ENCODE measurements at regions not wholly inside any gene's neighbourhood (a gene's known extent, or its start where the extent isn't known, plus 50 kb on each side); places are given as distances from the start of the nearest gene placed in this dataset.
A peak's percentile ranks its signal among the peaks of the same experiment; 100 is the strongest.
"Not testable (repeated sequence)": the region's sequence is repeated elsewhere in the genome, so short reads cannot be mapped to it uniquely, and the experiment has no call there.

DNA sequence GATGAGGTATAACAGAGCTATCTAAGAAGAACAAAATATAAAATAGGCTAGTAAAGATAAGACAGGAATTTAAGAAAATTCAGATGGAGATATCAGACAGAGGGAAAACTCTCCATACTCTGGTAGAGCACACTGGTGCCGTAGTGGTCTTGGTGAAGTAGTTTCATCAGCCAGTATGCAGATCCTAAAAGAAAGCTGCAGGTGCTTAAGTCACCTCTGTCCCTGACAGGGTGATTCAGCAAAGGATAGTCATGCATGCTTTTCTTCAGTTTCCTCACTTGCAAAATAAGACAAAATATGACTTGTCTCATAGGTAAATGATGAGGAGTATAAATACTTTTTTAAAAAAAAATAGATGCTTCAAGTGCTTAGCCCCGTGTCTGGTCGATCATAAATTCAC lies 794.9 kb downstream of the TNS3 start:
- no peak for DNase-seq

DNA sequence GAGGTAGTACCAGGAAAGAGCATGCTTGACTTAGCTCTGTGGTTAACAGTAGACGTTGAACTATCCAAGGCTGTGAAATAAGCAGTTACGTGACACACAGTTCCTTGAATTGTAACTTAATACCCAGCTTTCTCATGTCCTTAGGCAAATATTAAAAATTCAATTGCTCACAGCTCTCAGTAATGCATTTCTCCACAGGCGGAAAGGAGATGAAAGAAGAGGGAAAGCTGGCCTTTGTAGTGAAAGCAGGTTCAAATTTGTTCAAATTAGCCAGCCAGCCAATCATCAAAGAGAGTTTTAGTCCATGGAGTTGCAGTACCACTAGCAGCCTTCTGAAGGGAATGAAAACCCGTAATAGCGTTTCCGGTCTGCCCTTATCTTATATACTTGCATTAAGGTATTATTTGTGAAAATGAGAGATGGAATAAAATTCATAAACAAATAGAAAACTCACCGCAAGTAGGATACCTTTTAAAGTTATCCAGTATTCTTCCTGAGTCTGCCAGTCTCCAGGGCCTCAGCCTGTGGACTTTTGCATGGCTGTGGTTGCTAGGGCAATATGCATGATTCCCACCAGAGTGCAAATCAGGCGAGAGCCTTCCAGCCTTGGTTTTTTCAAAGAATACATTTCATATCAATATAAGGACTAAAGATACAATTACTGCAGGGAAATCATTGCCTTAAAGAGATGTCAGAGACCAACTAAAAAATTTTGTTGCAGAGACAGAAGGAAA lies 795.5 kb downstream of the TNS3 start:
- no peak for DNase-seq

DNA sequence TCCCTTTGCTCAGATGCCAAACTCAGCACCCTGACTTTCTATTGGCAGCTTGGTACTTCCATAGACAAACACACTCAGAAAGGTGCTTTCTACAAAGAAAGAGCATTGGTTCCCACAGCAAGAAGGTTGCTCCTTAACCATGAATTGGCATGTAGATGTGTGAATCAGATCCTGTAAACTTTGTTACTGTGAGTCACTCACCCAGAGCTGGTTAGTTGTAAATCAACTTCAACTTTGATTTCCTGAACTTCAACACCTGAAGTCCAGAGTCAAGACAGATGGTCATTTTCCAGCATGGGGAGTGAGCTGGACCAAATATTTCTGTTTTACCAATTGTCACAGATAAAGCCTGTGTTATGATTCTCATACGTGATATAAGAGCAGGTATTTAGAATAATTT lies 797.2 kb downstream of the TNS3 start:
- DNase-seq: no peak

DNA sequence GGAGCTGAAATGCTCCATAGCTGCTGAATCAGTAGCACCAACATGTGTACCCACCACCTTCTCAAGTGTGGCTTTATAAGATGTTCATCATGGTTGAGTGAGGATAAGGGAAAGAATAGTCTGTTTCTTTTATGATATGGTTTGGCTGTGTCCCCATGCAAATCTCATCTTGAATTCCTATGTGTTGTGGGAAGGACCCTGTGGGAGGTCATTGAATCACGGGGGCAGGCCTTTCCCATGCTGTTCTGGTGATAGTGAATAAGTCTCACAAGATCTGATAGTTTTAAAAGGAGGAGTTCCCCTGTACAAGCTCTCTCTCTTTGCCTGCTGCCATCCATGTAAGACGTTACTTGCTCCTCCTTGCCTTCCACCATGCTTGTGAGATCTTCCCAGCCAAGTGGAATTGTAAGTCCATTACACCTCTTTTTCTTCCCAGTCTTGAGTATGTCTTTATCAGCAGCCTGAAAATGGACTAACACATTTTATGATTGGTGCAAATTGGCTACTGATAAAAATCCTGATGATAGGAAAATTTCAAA lies 799.9 kb downstream of the TNS3 start:
- no peak for DNase-seq

DNA sequence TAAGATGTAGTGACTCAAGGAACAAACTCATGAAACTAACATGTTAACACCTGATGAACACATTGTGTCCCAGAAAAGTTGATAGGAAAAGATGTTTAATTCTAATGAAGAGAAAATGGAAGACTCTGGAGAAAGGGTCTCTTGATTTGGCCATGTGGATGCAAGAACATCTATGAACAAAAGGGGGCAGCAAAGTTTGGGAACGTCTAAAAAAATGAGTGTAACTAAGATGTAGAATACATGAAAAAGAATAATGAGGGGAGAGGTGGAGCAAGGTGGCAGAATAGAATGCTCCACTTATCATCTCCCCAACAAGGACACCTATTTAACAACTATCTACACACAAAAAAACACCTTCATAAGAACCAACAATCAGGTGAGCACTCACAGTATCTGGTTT lies 805.1 kb downstream of the TNS3 start:
- peak in 2 of 3 experiments; percentile 8 to 28 for DNase-seq

DNA sequence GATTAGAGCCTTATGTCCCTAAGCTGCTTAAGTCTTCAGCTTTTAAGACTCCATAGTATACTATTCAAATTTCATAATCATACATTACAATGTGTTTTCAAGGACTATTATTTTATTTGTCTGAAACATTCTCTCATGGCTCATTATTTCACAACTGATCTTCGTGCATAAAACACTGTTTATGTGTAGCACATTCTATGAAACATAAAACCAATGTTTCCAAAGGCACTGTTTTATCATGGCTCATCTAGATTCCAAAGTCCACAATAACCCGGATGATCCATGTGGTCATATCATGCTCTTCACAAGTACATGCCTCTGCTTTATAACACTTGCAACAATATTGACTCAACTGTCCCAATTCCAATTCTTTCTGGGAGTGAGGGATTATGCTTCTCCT lies 806.1 kb downstream of the TNS3 start:
- DNase-seq: no peak

DNA sequence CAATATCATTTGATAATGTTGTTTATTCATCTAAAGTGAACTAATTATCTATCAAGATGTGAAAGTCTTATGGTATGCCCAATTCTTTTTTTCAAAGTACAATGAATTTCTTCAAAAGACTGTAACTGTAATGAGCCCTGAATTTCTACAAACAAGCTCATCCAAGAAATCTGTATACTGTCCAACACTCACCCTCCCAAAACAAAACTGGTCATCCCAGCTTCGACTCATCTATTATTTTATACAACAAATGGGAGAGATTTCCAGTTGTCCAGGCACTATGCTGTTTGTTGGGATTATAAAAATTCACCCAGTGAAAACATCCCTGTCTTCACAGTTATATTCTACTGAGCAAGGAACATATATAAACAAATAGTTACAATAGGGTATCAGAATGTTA lies 806.9 kb downstream of the TNS3 start:
- DNase-seq: no peak

DNA sequence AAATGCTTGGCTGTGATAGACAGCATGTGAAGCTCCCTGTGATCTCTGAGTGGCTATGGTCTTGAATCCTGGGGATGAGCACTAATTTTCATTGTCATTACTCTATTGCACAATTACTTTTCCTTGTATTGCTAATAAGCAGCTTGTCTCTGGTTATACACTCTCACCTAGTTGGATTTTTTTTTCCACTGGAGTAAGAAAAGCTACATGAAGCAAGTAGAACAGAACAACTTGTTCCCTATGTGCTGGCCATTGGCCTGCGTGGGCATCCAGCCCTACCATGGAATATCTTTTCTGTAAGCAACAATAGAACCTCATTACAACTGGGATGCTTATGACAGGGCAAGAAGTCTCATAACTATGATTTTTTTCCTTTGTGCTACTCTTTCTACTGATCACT lies 807.4 kb downstream of the TNS3 start:
- DNase-seq: no peak

DNA sequence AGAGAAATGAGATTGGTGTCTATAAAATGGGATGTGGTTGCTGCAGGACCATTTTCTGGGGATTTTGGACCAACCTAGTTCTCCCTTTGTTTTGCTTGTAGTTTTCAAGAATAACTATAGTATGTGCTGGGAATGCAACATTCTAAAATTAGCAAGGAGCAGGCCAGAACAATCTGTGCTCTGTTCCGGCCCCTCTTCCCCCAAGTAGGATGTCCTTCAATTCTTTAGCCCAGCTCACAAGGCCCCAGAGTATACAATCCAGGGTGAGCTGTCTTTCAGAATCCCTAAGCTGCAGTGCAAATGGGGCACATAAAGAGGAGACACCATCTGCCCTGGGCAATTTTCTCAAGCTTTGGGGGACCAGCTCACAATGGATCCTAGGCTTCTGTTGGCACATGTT lies 809.1 kb downstream of the TNS3 start:
- DNase-seq: no peak

DNA sequence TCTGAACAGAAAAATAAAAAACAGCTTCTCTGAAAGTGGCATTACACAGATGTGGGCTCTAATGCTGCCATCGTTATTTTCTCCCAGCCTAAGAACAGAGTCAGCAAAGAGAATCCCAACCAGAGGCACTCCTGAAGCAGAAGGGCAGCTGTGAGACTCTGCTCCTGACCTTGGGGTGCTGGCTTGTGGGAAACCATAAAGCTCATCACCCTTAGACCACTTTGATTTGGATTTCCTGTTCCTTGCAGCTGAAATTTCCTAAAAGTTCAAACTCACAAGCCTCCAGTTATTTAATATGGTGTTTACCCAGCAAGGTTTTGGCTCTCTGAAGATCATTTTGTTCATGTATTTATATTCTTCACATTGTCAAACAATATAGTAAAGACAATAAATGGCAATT lies 814.8 kb downstream of the TNS3 start:
- DNase-seq: no peak

DNA sequence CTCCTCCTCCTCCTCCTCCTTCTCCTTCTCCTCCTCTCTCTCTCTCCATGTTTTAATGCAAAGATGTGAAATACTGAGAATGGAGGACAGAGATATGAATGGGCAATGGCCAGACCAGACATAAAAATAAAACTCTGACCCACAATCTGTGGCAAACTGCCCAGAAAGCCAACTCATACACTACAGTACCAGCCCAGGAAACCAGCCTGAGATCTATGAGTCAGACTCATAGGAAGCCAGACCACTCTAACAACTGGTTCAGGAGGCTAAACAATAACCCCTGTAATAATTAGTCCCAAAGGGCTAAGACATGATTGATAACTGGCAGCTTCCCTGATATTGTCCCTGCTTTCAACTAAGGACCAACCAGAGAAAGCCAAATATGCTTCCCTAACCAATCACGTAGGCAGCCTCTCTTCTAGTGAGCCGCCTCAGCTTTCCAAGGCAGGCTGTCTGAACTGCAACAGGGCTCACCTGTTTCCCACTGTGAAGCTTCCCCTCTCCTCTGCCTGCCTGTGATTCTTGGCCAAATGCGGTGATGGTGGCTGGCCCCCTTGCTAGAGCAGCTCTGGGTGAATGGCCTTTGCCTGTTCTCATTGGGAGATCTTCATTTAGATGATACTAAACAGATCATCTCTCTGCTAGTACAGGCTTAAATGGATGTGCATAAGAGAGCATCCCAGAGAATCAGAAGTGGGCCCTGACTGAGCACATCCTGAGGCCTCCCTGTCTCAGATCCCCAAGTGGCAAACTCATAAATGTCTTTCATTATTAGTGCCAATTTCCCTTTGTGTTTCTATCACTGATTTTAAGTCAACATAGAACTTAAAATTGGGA lies 817.6 kb downstream of the TNS3 start:
- no peak for DNase-seq

DNA sequence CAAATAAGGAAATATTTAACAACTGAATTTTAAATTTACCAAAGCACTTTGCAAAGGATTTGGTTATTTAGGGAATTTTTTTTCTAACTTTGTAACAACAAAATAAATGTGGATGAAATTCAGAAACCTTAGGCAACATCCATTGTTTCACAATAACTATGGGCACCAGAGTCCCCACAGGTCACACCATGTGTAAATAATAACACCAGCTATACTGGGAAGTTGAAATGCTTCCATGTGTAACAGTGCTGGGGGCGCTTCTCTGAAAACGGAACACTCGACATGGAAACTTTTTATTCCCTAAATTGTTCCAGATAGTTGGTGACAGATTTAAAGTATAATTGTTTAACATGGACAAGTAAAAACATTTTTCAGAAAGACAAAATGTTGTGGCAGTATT lies 818.6 kb downstream of the TNS3 start:
- DNase-seq: no peak

DNA sequence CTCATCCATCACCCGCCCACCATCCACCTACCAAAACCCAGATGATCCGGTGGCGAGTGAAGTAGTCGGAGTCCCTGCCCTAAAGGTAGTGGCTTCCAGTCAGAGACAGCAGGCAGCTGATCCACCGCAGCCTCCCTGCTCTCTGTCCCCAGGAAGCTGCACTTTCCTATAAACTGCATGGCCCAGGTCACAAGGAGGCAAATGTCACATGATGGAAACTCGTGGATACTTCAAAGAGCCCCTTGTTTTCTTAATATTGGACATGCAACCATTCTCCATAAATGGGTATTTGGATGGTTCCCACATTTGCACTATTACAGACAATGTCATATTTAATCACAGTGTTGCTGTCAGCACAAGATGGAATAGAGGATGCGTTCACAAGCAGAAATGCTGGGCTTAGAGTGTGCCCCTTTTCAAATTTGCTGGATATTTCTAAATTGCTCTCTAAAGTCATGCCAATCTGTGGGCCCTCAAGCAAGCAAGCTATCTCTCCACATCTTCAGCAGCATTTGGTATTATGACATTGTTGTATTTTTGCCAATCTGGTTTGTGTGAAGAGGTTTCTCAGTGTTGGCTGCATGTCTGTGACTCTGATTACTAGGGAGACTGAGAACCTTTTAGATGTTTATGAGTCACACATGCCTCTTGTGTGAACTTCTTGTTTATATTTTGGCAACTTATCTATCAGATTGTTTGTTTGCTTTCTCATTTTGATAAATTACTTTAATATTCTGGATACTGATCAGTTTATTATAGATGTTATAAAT lies 822.0 kb downstream of the TNS3 start:
- DNase-seq: no peak

DNA sequence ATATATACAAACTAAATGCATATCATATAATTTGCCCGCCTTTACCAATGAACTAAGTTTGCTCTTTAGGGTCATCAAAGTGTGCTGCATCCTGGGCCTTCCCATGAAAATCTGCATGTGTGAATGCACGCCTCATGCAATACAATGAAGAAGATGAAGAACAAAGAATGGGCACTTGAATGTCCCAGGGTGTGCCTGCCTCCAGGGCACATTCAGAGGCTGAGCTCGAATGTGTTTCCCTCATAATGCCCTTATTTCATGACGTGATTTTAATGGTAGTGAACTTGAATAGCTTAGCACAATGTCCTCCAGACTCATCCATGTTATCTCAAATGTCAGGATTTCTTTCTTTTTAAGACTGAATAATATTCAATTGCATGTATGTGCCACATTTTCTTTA lies 824.9 kb downstream of the TNS3 start:
- no peak for DNase-seq

DNA sequence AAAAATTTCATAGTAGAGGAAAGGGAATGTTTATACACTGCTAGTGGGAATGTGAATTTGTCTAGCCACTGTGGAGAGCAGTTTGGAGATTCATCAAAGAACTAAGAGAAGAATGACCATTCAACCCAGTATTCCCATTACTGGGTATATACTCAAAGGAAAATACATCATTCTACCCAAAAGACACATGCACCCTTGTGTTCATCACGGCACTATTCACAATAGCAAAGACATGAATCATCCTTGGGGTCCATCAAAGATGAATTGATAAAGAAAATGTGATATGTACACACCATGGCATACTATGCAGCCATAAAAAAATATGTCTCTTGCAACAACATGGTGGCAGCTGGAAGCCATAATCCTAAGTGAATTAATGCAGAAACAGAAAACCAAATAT lies 825.7 kb downstream of the TNS3 start:
- DNase-seq: no peak

DNA sequence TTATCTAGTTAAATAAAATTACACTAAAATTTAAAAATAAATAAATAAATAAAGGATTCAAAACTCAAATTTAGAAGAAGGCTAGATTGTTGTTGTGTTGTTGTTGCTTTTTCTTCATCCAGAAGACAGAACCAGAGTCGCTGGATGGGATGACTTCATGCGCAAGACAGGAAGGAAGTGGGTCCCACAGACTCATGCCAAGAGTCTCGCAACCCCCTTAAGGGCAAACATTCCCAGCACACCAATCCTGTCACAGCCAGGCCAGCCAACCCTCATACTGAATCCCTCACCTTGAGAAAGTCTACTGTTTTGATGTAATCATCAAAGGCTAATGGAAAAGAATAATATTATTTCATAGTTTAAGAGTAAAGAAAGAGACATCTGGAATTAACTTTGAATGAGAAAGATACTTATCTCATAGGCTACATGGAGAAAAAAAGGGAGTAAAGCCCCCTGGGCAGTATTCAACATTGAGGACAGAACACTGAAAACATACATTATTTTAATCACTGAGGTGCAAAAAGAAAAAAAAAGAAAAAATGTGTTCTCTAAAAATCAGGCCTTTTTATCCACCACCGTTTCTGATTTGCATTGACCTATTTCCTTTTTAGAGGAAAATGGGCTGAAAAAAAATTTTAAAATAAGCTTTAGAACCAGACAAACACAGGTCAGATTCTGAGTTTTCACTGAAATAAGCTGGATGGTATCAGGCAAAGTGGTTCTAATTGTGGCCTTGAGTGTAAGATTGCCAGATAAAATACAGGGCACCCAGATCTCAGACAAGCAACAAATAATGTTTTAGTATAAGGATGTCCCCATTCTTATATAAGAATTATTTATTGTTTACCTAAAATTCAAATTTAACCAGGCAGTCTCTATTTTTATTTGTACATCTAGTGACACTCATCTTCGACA lies 826.5 kb downstream of the TNS3 start:
- no peak for DNase-seq

DNA sequence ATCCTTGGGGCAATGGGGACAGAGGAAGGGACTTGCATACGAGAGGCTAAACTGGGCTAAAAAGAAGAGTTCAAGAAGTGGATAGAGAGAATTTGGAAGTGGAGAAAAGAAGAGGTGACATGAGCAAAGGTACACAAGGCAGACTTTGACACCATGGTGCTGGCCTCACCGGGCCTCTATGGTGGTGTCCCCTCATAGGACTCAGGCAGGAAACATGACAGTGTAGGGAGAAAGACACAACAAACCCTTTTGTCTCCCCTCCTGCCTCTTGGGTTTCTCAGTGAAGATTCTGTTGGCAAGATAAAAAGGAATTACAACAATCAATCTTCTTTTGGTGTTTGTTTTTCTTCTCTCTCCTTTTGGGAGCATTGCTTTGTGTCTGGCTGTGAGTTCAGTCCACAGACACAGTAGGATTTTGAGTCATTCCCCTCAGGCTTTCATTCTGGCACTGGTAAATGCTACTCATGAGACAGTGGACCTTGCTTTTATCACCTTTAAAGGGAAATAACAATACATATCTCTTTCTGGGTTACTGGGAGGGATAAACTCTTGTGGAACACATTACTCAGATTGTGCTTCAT lies 827.7 kb downstream of the TNS3 start:
- DNase-seq: no peak

DNA sequence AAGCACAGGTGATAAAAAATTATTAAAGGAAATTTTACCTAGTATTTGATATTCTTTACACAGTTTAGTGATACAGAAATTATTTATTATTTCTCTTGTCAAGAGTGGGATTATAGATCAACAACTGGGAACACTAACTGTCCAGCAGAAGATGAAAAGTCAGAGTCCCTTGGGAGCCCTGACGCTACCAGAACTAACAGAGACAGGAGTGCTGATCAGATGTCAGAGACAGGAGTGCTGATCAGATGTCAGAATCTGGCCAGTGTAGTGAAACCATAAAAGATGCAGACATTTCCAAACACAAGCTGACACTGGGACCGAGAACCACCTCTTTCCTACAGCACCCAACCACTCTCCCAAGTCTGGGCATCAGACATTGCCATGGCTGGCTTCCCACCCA lies 828.2 kb downstream of the TNS3 start:
- DNase-seq: no peak

DNA sequence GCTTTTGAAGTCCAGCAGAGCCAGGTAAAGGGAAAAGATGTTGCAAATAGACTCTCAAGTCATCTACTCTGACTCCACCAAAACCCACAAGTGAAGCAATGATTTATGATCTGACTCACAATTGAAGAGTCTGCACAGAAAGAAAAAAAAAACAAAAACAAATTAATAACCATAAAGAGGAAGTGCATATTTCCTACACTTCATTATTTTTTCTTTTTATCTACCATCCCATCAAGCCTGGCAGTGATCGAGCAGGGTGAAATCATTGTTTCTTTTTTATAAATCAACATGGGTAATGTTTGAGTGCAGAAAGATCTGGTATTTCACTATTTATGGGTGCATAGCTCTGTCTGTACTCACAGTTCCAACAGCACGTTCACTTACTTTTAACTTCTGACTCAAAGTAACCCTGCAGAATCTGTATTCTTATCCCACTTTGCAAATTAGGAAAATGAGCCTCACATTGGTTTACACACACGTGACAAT lies 829.0 kb downstream of the TNS3 start:
- no peak for DNase-seq

DNA sequence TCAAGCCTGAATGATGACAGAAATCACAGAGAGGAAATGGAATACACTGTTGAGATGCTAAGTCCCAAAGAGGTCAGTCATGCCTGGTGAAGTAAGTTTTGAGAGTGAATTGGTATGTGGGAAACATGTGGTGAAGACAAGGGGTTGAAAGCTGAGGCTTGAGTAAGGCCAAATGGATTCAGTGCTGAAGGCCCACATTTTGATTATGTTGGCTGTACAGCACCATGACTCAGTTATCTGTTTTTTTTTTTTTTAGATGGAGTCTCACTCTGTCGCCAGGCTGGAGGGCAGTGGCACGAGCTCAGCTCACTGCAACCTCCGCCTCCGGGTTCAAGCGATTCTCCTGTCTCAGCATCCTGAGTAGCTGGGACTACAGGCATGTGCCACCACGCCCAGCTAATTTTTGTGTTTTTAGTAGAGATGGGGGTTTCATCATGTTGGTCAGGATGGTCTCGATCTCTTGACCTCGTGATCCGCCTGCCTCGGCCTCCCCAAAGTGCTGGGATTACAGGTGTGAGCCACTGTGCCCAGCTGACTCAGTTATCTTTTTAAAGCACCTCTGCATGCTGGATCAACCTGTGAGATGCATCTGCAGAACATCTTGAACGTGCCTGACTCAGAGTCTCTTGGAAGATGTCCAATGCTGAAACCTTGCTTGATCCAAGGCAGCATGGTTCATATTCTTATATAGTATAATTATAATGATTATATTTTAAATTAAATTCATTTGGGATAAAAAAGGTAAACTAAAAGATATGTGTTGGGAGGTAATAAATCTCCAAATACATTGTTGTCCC lies 829.8 kb downstream of the TNS3 start:
- DNase-seq: not testable (repeated sequence)

DNA sequence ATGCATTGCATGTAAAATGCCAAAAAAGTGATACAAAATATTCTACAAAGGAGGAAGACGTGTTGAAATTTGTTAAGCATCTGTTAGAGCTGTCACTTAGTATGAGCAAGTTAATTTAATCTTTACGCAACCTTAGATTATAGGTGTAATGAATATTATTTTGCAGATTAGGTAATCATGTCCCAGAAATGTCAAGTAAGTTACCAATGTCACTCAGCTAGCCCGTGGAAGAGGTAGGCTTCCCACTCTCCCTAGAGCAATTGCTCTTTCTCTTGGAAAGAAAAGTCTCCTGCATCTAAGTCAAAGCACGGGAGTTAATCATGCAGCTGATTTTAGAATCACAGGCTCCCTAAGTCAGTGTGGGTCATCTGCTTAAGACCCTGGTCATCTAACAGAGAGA lies 830.4 kb upstream of the IGFBP3 start:
- DNase-seq: no peak
